ENCODE measurements at regions not wholly inside any gene's neighbourhood (a gene's known extent, or its start where the extent isn't known, plus 50 kb on each side); places are given as distances from the start of the nearest gene placed in this dataset.

- no peak for DNase-seq (ENCODE audit: low spot score)
Measured at GRCh38 chr4:61086979-61087378, 113.1 kb upstream of the ADGRL3 start.

- no peak for DNase-seq (ENCODE audit: low spot score)
Measured at GRCh38 chr4:61094854-61095598, 105.1 kb upstream of the ADGRL3 start.

DNA sequence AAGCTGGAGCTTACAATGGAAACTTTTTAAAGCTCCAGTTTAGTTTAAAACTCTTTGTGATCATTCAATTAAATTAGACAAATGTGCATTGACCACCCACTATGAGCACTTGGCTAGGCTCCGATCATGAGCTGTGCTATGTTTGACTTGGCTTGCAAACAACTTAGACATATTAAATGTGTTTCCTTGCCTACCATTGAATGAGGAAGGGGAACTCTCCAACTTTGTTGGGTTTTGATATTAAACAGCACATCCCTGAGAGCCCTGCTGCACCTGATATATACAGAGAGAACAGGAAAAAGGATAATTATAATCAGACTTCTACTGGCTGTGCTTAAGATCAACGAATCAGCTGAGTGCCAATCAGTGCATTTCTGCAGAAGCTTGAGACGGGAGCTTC lies 71.4 kb upstream of the ADGRL3 start:
- DNase-seq (ENCODE audit: low spot score), result no peak

DNA sequence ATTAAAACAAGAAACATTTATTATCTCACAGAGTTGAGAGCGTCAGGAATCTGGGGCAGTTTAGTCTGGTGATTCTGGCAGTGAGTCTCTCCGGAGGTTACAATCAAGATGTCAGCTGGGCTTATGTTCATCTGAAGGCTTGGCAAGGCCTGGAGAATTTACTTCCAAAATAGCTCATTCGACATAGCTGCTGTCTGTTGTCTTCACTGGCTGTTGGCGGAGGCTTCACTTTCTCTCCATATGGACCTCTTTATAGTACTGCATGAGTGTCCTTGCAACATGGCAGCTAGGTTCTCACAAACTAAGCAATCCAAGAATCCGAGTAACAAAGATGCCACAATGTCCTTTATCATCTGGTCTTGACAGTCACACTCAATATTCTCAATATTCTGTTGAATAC lies 70.2 kb upstream of the ADGRL3 start:
- DNase-seq (ENCODE audit: low spot score), result no peak

GRCh38 chr4:61143461-61143860 lies 56.7 kb upstream of the ADGRL3 start:
- no peak for DNase-seq (ENCODE audit: low spot score)

- DNase-seq (ENCODE audit: low spot score), result no peak
Measured at GRCh38 chr4:61149278-61149677, 50.8 kb upstream of the ADGRL3 start.

Small RNAs in the stretch of these regions (small RNA-seq; reads per million reads assigned to genes)
- 0 reads per million in 2 experiments for gene MIR548AG1
- 0 reads per million in 2 experiments for gene RF00019
- gene RNU6-1325P, result 0 reads per million in 2 experiments
